Small intestine (tissue), 7 donors: ENCODE measurements at regions not wholly inside any gene's neighbourhood (a gene's known extent, or its start where the extent isn't known, plus 50 kb on each side); places are given as distances from the start of the nearest gene placed in this dataset.

Source experiments
- DNase-seq, 2 donors: peaks; one replicate each; pipeline versions ENCODE4 v3.0.0 to v3.0.0-alpha.2; 2013
- FAIRE-seq: peaks from 2 replicates; lab custom pipeline; 2012; peaks lifted over from hg19 to GRCh38; lab: Jason Lieb, UNC
- H3K27ac ChIP-seq, 3 donors: one replicate each; pipeline ENCODE4 v1.5.1; 2013; ENCODE audit warnings: low read length in 2 of 3, mild to moderate bottlenecking in 2 of 3, control low read depth in 1 of 3, inconsistent platforms in 1 of 3, low read depth in 1 of 3, moderate library complexity in 1 of 3
- H3K27me3 ChIP-seq, 3 donors: one replicate each; pipeline ENCODE4 v1.6.1; 2013; ENCODE audit warnings: low read length in 3 of 3, inconsistent platforms in 1 of 3; ENCODE audit not compliant: control insufficient read depth in 3 of 3, insufficient read depth in 3 of 3
- H3K36me3 ChIP-seq, 3 donors: one replicate each; pipeline ENCODE4 v1.6.1; 2013; ENCODE audit warnings: low read length in 3 of 3, inconsistent platforms in 1 of 3, low read depth in 1 of 3, mild to moderate bottlenecking in 1 of 3, moderate library complexity in 1 of 3; ENCODE audit not compliant: control insufficient read depth in 3 of 3, insufficient read depth in 2 of 3
- H3K4me1 ChIP-seq, 3 donors: one replicate each; pipeline ENCODE4 v1.6.1; 2013; ENCODE audit warnings: low read length in 2 of 3, inconsistent platforms in 1 of 3, low read depth in 1 of 3, mild to moderate bottlenecking in 1 of 3, moderate library complexity in 1 of 3; ENCODE audit not compliant: control insufficient read depth in 3 of 3, insufficient read depth in 2 of 3
- H3K4me3 ChIP-seq, 3 donors: one replicate each; pipeline ENCODE4 v1.5.1; 2013; ENCODE audit warnings: low read length in 3 of 3, control low read depth in 1 of 3, inconsistent platforms in 1 of 3, low read depth in 1 of 3, mild to moderate bottlenecking in 1 of 3, moderate library complexity in 1 of 3
- H3K9me3 ChIP-seq, 2 donors: one replicate each; pipeline ENCODE4 v1.6.1; 2013; ENCODE audit warnings: low read depth in 1 of 2, low read length in 1 of 2; ENCODE audit not compliant: control insufficient read depth in 2 of 2, insufficient read depth in 1 of 2
- WGBS, 3 donors: extraction: QIAGEN DNeasy Blood & Tissue Kit; methylation state at CpG; one replicate each; pipeline ENCODE4 v1.1.7; 2013; 5-methylcytosine and 5-hydroxymethylcytosine counted together
- donor health status: healthy with polysubstance abuse.
- donor health status: control.
- donor health status: control.
- donor health status: Bipolar disorder and iron deficiency.
- donor health status: healthy.

DNA sequence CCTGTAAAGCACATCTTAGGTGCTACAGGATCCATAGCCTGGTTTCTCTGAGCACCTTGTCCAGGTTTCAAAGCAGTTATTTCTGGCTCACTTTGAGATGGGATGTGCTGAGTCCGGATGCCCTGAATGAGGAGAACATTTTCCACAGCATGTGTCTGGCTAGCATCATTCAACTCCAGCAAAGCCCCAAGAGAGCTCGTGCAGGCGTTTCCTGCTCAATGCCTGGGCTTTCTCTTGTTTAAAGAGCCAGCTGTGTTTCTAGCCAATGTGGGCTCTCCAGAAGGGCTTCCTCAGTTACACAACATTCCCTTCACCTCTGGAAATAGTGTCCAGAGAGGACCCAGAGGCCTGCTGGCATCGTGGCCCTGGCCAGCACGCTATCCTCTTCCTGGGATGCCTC is 411.7 kb downstream of the DMAC1 start:
- 37 to 83% (median 48%) methylated on average over 5 of the region's 5 CpGs for WGBS, 3 donors
- FAIRE-seq: no peak

GRCh38 chr9:7382304-7382703 is 417.3 kb downstream of the DMAC1 start:
- DNase-seq: no peak
- 80 to 88% (median 84%) methylated on average over 3 of the region's 3 CpGs for WGBS, 3 donors
- no peak for FAIRE-seq

More for the DNA sequence above, 411.7 kb downstream of the DMAC1 start:
- Histone ChIP-seq H3K9me3 (no peaks in the 10 kb centered on the region), H3K4me3 (no peak overlapping the region), H3K27me3 (no peaks in the 10 kb centered on the region), H3K36me3 (no peaks in the 10 kb centered on the region), H3K4me1 (no peaks in the 10 kb centered on the region), H3K27ac (no peak overlapping the region)
- no peak for DNase-seq

GRCh38 chr9:7377489-7377888 is 422.1 kb downstream of the DMAC1 start:
- Histone ChIP-seq H3K27ac (no peak overlapping the region), H3K4me1 (no peaks in the 10 kb centered on the region), H3K27me3 (no peaks in the 10 kb centered on the region), H3K9me3 (peaks cover 0 to 3% of the 10 kb centered on the region in 2 donors), H3K36me3 (no peaks in the 10 kb centered on the region), H3K4me3 (no peak overlapping the region)
- WGBS, 3 donors: 81 to 84% (median 83%) methylated on average over 2 of the region's 2 CpGs
- DNase-seq: no peak
- FAIRE-seq: no peak

More at GRCh38 chr9:7382304-7382703, 417.3 kb downstream of the DMAC1 start:
- no peaks in the 10 kb centered on the region for H3K27me3 ChIP-seq
- no peak overlapping the region for H3K27ac ChIP-seq
- H3K4me3 ChIP-seq: no peak overlapping the region
- H3K9me3 ChIP-seq: no peaks in the 10 kb centered on the region
- no peaks in the 10 kb centered on the region for H3K4me1 ChIP-seq
- no peaks in the 10 kb centered on the region for H3K36me3 ChIP-seq

DNA sequence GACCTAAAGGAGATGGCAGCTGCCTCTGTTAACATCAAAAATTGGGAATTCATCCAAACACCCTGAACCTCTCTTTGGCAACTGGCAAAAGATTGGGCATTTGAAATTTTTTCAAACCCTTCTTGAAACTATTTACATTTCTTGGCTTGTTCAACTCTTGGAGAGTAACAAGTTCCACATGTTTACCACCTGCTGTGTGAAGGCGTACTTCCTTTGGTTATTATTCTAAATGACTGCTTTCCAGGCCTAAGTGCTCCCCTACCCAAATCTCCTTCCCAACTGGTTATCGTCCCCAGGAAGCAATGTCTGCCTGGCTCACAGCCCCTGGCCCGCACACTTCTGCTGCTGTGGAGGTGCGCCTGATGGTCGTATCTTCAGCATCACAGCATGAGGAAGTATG is 422.7 kb downstream of the DMAC1 start:
- no peak for FAIRE-seq

GRCh38 chr9:7376213-7376612 is 423.4 kb downstream of the DMAC1 start:
- 56 to 72% (median 64%) methylated on average over 2 of the region's 2 CpGs for WGBS, 3 donors

More for the DNA sequence above, 422.7 kb downstream of the DMAC1 start:
- Histone ChIP-seq H3K27ac (no peak overlapping the region), H3K4me1 (no peaks in the 10 kb centered on the region), H3K4me3 (no peak overlapping the region), H3K36me3 (no peaks in the 10 kb centered on the region), H3K27me3 (no peaks in the 10 kb centered on the region), H3K9me3 (peaks cover 0 to 3% of the 10 kb centered on the region in 2 donors)
- 81 to 89% (median 88%) methylated on average over 5 of the region's 5 CpGs for WGBS, 3 donors
- no peak for DNase-seq

DNA sequence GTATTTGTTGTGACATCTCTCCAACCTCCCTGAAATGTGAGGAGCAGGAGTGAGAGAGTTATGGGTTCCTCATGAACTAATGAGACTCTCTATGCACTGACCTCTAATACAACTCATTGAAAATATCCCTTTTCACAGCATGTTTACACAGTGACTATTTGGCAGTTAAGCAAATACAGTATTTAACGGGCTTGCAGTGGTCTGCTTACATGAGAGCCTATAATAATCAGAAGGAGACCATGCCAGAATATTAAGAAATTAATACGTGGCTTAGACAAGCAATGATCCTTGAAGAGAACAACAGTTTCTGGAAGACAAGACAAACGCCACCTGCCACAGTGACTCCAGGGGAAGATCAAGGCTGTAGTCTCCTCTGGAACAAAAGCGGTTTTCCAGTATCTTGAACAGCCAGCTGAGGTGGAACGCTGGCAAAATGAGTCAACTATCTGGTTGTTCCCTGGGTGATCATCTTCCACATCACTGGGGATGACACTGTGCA is 424.5 kb downstream of the DMAC1 start:
- Histone ChIP-seq H3K9me3 (peaks cover 0 to 3% of the 10 kb centered on the region in 2 donors), H3K27me3 (no peaks in the 10 kb centered on the region), H3K27ac (no peak overlapping the region), H3K4me1 (no peaks in the 10 kb centered on the region), H3K4me3 (no peak overlapping the region), H3K36me3 (no peaks in the 10 kb centered on the region)
- 62 to 68% (median 66%) methylated on average over 5 of the region's 5 CpGs for WGBS, 3 donors
- no peak for DNase-seq
- no peak for FAIRE-seq

More at GRCh38 chr9:7376213-7376612, 423.4 kb downstream of the DMAC1 start:
- Histone ChIP-seq H3K9me3 (peaks cover 0 to 3% of the 10 kb centered on the region in 2 donors), H3K4me3 (no peak overlapping the region), H3K27me3 (no peaks in the 10 kb centered on the region), H3K4me1 (no peaks in the 10 kb centered on the region), H3K36me3 (no peaks in the 10 kb centered on the region), H3K27ac (no peak overlapping the region)
- DNase-seq: no peak
- FAIRE-seq: no peak

GRCh38 chr9:7370988-7371387 is 428.6 kb downstream of the DMAC1 start:
- 56 to 73% (median 71%) methylated on average over 3 of the region's 3 CpGs for WGBS, 3 donors
- no peak overlapping the region for H3K27ac ChIP-seq

DNA sequence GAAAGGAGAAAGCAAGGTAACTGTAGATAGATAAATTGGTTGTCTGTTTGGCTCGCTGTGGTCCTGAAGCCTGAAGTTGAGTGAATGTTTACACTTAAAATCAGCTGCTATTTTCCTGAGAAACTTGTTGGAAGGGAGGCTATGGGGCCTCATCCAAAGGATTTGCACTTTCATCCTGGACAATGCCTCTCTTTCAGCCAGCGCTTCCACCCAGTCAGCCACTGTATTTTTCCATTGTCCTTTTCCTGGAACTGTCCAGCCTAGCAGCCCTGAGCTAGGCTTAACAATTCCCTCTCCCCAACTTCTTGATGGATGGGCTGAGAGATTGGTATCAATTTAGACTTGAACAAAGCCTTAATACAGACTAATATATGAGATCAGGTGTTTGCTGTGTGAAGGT is 429.2 kb downstream of the DMAC1 start:
- WGBS, 3 donors: 62 to 68% (median 67%) methylated on average over 2 of the region's 2 CpGs
- FAIRE-seq: no peak
- H3K4me3 ChIP-seq: no peak overlapping the region
- H3K27ac ChIP-seq: no peak overlapping the region
- no peaks in the 10 kb centered on the region for H3K4me1 ChIP-seq
- no peaks in the 10 kb centered on the region for H3K9me3 ChIP-seq
- no peak for DNase-seq
- no peaks in the 10 kb centered on the region for H3K36me3 ChIP-seq
- H3K27me3 ChIP-seq: no peaks in the 10 kb centered on the region

More at GRCh38 chr9:7370988-7371387, 428.6 kb downstream of the DMAC1 start:
- no peaks in the 10 kb centered on the region for H3K36me3 ChIP-seq
- no peaks in the 10 kb centered on the region for H3K4me1 ChIP-seq
- FAIRE-seq (no peak), DNase-seq (no peak)
- no peaks in the 10 kb centered on the region for H3K9me3 ChIP-seq
- no peaks in the 10 kb centered on the region for H3K27me3 ChIP-seq
- H3K4me3 ChIP-seq: no peak overlapping the region

DNA sequence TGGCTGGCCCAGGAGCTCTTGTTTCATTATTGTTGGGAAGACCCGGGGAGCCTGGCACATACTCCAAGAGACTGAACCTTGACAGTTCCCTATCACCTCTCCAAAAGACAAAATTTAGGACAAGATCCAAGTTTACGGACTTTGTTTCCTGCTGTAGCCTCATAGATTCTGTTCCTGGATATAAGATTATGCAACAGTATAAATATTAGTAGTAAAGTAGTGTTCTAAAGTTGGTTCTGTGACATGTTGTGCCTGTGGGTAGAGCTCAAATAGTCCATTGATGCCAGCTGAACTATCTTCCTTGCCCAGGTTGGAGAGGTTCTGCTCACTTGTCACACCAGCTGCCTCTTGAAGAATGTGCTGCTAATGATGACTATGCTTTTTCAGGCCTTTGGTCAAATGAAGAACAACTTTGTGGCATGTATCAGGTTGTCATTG is 430.2 kb downstream of the DMAC1 start:
- Histone ChIP-seq H3K27me3 (no peaks in the 10 kb centered on the region), H3K9me3 (no peaks in the 10 kb centered on the region), H3K36me3 (no peaks in the 10 kb centered on the region), H3K4me3 (no peak overlapping the region), H3K27ac (no peak overlapping the region), H3K4me1 (no peaks in the 10 kb centered on the region)
- 62 to 74% (median 65%) methylated on average over 2 of the region's 2 CpGs for WGBS, 3 donors
- FAIRE-seq (no peak), DNase-seq (no peak)
